ENCODE measurements at regions not wholly inside any gene's neighbourhood (a gene's known extent, or its start where the extent isn't known, plus 50 kb on each side); places are given as distances from the start of the nearest gene placed in this dataset.

- TF ChIP-seq CTCF (IDR thresholded peaks at IDR 0.05; ENCODE audit: poor library complexity, severe bottlenecking) (no peak), POLR2AphosphoS5 (IDR thresholded peaks at IDR 0.05) (no peak), MXI1 (conservative IDR thresholded peaks at IDR 0.05; ENCODE audit: poor library complexity, severe bottlenecking) (no peak), REST (IDR thresholded peaks at IDR 0.05; ENCODE audit: borderline replicate concordance) (no peak), RAD21 (conservative IDR thresholded peaks at IDR 0.05) (no peak), EP300 (conservative IDR thresholded peaks at IDR 0.05; ENCODE audit: poor library complexity, severe bottlenecking) (no peak), TAF1 (IDR thresholded peaks at IDR 0.05; ENCODE audit: low read depth) (no peak), SMC3 (conservative IDR thresholded peaks at IDR 0.05; ENCODE audit: poor library complexity) (no peak), EZH2 (IDR thresholded peaks at IDR 0.05; ENCODE audit: borderline replicate concordance, insufficient read depth, low read length, poor library complexity, severe bottlenecking) (no peak)
- no peaks in the 10 kb centered on the region for H3K36me3 ChIP-seq (ENCODE audit: insufficient read depth, low read length)
- no peak overlapping the region for H2AFZ ChIP-seq (ENCODE audit: low read depth, low read length)
- no peaks in the 10 kb centered on the region for H3K79me2 ChIP-seq (replicated peaks; ENCODE audit: insufficient read depth, low read length)
- no peaks in the 10 kb centered on the region for H3F3A ChIP-seq (ENCODE audit: insufficient read depth, low read length, poor library complexity, severe bottlenecking)
- H3K9me3 ChIP-seq (ENCODE audit: low read length) = no peaks in the 10 kb centered on the region
- no peaks in the 10 kb centered on the region for H3K9me2 ChIP-seq (ENCODE audit: insufficient read depth, low read length)
- no peak overlapping the region for H3K9ac ChIP-seq (ENCODE audit: low read length)
- H3K4me3 ChIP-seq (ENCODE audit: low read length) = no peak overlapping the region
- H3K27me3 ChIP-seq (ENCODE audit: insufficient read depth, low read depth, low read length) = peaks cover 3% of the 10 kb centered on the region
- H4K20me1 ChIP-seq (ENCODE audit: insufficient read depth) = no peaks in the 10 kb centered on the region
- no peak overlapping the region for H3K4me2 ChIP-seq (ENCODE audit: low read length)
- no peak overlapping the region for H3K27ac ChIP-seq (ENCODE audit: low read length)
Observed at GRCh38 chr10:23829556-23829955, 379.4 kb upstream of the KIAA1217 start.

- H3K4me3 ChIP-seq (ENCODE audit: low read length) = no peak overlapping the region
- no peaks in the 10 kb centered on the region for H3F3A ChIP-seq (ENCODE audit: insufficient read depth, low read length, poor library complexity, severe bottlenecking)
- H3K27ac ChIP-seq (ENCODE audit: low read length) = no peak overlapping the region
- H2AFZ ChIP-seq (ENCODE audit: low read depth, low read length) = no peak overlapping the region
- no peaks in the 10 kb centered on the region for H3K79me2 ChIP-seq (replicated peaks; ENCODE audit: insufficient read depth, low read length)
- no peaks in the 10 kb centered on the region for H3K27me3 ChIP-seq (ENCODE audit: insufficient read depth, low read depth, low read length)
- H3K9me2 ChIP-seq (ENCODE audit: insufficient read depth, low read length) = no peaks in the 10 kb centered on the region
- TF ChIP-seq POLR2AphosphoS5 (IDR thresholded peaks at IDR 0.05) = no peak
- TF ChIP-seq EP300 (conservative IDR thresholded peaks at IDR 0.05; ENCODE audit: poor library complexity, severe bottlenecking) = no peak
- TF ChIP-seq REST (IDR thresholded peaks at IDR 0.05; ENCODE audit: borderline replicate concordance) = no peak
- no peak for TF ChIP-seq CTCF (IDR thresholded peaks at IDR 0.05; ENCODE audit: poor library complexity, severe bottlenecking)
- TF ChIP-seq TAF1 (IDR thresholded peaks at IDR 0.05; ENCODE audit: low read depth) = no peak
- TF ChIP-seq EZH2 (IDR thresholded peaks at IDR 0.05; ENCODE audit: borderline replicate concordance, insufficient read depth, low read length, poor library complexity, severe bottlenecking) = no peak
- TF ChIP-seq MXI1 (conservative IDR thresholded peaks at IDR 0.05; ENCODE audit: poor library complexity, severe bottlenecking) = no peak
- no peak for TF ChIP-seq SMC3 (conservative IDR thresholded peaks at IDR 0.05; ENCODE audit: poor library complexity)
- H3K9me3 ChIP-seq (ENCODE audit: low read length) = no peaks in the 10 kb centered on the region
- H3K9ac ChIP-seq (ENCODE audit: low read length) = no peak overlapping the region
- no peaks in the 10 kb centered on the region for H3K36me3 ChIP-seq (ENCODE audit: insufficient read depth, low read length)
- no peaks in the 10 kb centered on the region for H4K20me1 ChIP-seq (ENCODE audit: insufficient read depth)
- no peak overlapping the region for H3K4me2 ChIP-seq (ENCODE audit: low read length)
Observed at GRCh38 chr10:23834091-23834490, 374.8 kb upstream of the KIAA1217 start.

All from neural cell (in vitro differentiated cells).